ENCODE measurements at regions not wholly inside any gene's neighbourhood (a gene's known extent, or its start where the extent isn't known, plus 50 kb on each side); places are given as distances from the start of the nearest gene placed in this dataset.

DNA sequence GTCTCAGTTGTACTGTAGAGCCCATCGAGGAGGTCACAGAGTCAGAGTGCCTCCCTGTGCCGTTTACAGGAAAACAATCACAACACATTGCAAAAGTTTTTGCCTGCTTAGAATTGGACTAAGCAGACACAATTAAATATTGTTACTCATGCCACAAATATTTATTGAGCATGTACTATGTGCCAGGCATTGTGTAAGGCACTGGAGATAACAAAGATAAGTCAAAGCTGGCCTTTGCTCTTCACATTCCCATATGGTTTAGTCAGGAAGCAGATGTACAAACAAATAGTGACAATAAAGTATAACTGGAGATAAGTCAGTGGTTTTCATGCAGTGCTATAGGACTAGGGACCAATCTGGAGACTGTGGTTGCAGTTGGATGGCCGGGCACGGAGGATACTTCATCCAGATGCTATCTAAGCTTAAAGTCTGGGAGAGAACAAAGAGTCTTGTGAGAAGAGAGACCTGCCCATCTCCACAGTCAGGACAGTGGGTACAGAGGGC, 550.7 kb downstream of the INSC start:
- TF ChIP-seq, protein P1, sequence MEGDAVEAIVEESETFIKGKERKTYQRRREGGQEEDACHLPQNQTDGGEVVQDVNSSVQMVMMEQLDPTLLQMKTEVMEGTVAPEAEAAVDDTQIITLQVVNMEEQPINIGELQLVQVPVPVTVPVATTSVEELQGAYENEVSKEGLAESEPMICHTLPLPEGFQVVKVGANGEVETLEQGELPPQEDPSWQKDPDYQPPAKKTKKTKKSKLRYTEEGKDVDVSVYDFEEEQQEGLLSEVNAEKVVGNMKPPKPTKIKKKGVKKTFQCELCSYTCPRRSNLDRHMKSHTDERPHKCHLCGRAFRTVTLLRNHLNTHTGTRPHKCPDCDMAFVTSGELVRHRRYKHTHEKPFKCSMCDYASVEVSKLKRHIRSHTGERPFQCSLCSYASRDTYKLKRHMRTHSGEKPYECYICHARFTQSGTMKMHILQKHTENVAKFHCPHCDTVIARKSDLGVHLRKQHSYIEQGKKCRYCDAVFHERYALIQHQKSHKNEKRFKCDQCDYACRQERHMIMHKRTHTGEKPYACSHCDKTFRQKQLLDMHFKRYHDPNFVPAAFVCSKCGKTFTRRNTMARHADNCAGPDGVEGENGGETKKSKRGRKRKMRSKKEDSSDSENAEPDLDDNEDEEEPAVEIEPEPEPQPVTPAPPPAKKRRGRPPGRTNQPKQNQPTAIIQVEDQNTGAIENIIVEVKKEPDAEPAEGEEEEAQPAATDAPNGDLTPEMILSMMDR (IDR thresholded peaks at IDR 0.05 in 2 of 3, conservative IDR thresholded peaks at IDR 0.05 in 1 of 3; ENCODE audit: insufficient read depth in 2 of 3, low read depth in 1 of 3, low read length in 3 of 3), result no peak
- no peak for TF ChIP-seq CBX3 (IDR thresholded peaks at IDR 0.05; ENCODE audit: borderline replicate concordance in 1 of 2, low read length in 2 of 2)
- no peak for TF ChIP-seq HDAC1 (IDR thresholded peaks at IDR 0.05)
